ENCODE measurements at regions not wholly inside any gene's neighbourhood (a gene's known extent, or its start where the extent isn't known, plus 50 kb on each side); places are given as distances from the start of the nearest gene placed in this dataset.

DNA sequence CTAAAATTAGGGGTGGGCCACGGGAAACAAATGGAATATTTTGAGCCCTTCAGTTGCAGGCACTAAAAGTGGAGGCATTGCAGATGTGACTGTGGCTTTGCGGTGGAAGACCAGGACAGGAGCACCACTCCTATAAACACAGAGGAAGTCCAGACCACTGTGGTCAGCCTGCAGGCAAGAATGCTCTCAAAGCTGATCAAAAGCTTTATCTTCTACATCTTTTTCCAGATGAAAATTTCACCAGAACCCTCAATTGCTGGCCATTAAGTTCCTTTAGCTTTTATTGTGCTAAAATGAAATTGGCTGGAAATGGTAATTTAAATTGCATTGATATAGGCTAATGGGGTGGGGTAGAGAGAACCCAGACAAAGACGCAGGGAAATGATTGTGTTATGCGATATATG is 208.8 kb downstream of the ERCC6L2 start:
- H3K27ac ChIP-seq = no peak overlapping the region
- H3K4me1 ChIP-seq = no peaks in the 10 kb centered on the region
- TF ChIP-seq CTCF (IDR thresholded peaks at IDR 0.05) = no peak
- DNase-seq (no peak), ATAC-seq (no peak)
- H3K36me3 ChIP-seq = no peaks in the 10 kb centered on the region
- intact Hi-C loops (cut with DNase I) = no loop called here
- no peaks in the 10 kb centered on the region for H3K9me3 ChIP-seq
- H3K27me3 ChIP-seq (ENCODE audit: low read depth) = peaks cover 10% of the 10 kb centered on the region
- H3K4me3 ChIP-seq = no peak overlapping the region

DNA sequence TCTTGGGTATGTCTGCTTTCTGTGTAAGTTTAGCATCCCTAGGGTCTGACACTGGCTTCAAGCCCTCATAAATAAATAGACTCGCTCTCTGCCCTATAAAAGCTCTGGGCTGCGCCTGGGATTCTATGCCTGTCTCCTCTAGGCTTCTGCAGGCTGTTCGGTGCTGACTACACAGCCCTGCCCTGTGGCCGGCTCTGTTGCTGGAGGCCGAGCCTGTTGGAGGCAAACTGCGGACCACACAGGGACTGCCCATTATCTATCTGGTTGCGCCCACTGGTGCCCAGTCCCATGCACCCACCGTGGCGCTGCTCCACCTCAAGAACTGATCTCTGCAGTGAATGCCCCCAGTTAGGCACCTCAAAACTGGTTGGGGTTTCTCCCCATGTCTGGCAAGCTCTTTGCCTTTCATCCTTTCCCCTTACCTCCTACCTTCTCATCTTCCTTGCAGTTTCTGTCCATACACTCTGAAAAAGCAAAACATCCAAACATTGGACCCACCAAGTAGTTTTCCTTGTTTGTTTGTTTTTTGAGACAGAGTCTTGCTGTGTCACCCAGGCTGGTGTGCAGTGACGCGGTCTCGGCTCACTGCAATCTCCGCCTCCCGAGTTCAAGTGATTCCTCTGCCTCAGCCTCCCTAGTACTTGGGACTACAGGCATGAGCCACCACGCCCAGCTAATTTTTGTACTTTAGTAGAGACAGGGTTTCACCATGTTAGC is 207.2 kb downstream of the ERCC6L2 start:
- DNase-seq = no peak

GRCh38 chr9:96080364-96080763 is 204.9 kb downstream of the ERCC6L2 start:
- Histone ChIP-seq H3K4me1 (no peaks in the 10 kb centered on the region), H3K36me3 (no peaks in the 10 kb centered on the region), H3K27me3 (ENCODE audit: low read depth) (peaks cover 5% of the 10 kb centered on the region), H3K27ac (no peak overlapping the region), H3K9me3 (no peaks in the 10 kb centered on the region), H3K4me3 (no peak overlapping the region)
- peak; percentile 48 to 69 for ATAC-seq
- DNase-seq = no peak
- intact Hi-C loops (cut with DNase I) = no loop called here
- no peak for TF ChIP-seq CTCF (IDR thresholded peaks at IDR 0.05)

More for the DNA sequence above, 207.2 kb downstream of the ERCC6L2 start:
- no peaks in the 10 kb centered on the region for H3K36me3 ChIP-seq
- intact Hi-C loops (cut with DNase I) = no loop called here
- TF ChIP-seq CTCF (IDR thresholded peaks at IDR 0.05) = no peak
- ATAC-seq = no peak
- no peaks in the 10 kb centered on the region for H3K4me1 ChIP-seq
- no peak overlapping the region for H3K27ac ChIP-seq
- no peaks in the 10 kb centered on the region for H3K9me3 ChIP-seq
- H3K4me3 ChIP-seq = no peak overlapping the region
- H3K27me3 ChIP-seq (ENCODE audit: low read depth) = peaks cover 9% of the 10 kb centered on the region

- Histone ChIP-seq H3K27me3 (ENCODE audit: low read depth) (peaks cover 5% of the 10 kb centered on the region), H3K4me1 (no peaks in the 10 kb centered on the region), H3K4me3 (no peak overlapping the region), H3K27ac (no peak overlapping the region), H3K9me3 (no peaks in the 10 kb centered on the region), H3K36me3 (no peaks in the 10 kb centered on the region)
- intact Hi-C loops (cut with DNase I) = no loop called here
- DNase-seq = no peak
- ATAC-seq = no peak
- TF ChIP-seq CTCF (IDR thresholded peaks at IDR 0.05) = no peak
Measured at GRCh38 chr9:96079779-96080178, 204.3 kb downstream of the ERCC6L2 start.

DNA sequence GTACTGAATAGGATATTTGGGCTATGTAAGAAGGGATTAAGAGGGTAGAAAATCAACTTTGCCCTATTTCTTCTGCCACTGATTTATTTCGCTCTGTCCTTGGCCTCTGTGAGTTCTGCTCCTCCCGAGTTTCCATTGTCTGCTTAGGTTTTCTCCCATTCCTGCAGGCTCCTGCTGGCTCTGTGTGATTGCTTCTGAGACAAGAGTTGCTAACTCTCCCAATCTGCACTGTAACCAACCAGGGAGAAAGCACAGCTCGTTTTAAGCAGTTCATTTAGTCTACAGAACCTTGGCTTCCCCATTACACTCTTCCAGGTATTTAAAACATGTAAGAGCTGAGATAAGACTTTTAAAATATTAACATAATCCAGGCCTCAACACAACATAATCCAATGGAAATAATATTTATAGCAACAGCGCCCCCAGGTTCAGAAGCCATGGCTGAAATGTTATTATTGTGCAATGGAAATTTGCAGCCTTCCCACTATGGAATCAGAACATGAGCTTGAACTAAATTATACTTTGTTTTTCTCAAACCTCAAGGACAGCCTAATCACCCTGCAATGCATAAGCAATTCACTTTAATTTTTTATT is 203.5 kb downstream of the ERCC6L2 start:
- no peak for TF ChIP-seq CTCF (IDR thresholded peaks at IDR 0.05)

More for the DNA sequence above, 203.5 kb downstream of the ERCC6L2 start:
- ATAC-seq = no peak
- Histone ChIP-seq H3K4me3 (no peak overlapping the region), H3K4me1 (no peaks in the 10 kb centered on the region), H3K9me3 (no peaks in the 10 kb centered on the region), H3K27ac (no peak overlapping the region), H3K36me3 (no peaks in the 10 kb centered on the region), H3K27me3 (ENCODE audit: low read depth) (peaks cover 5% of the 10 kb centered on the region)
- intact Hi-C loops (cut with DNase I) = no loop called here
- no peak for DNase-seq
